ENCODE measurements at regions not wholly inside any gene's neighbourhood (a gene's known extent, or its start where the extent isn't known, plus 50 kb on each side); places are given as distances from the start of the nearest gene placed in this dataset.
"Not testable (repeated sequence)": the region's sequence is repeated elsewhere in the genome, so short reads cannot be mapped to it uniquely, and the experiment has no call there.

- DNase-seq (no peak), ATAC-seq (no peak)
- intact Hi-C loops (cut with DNase I, micrococcal nuclease) = no loop called here
Measured at GRCh38 chr12:85423947-85424346, 143.9 kb downstream of the ALX1 start.

- intact Hi-C loops (cut with DNase I, micrococcal nuclease) = no loop called here
- DNase-seq (peak in 1 of 2 donors; percentile 72), ATAC-seq (peak; percentile 76)
Measured at GRCh38 chr12:85424581-85425348, 144.7 kb downstream of the ALX1 start.

- no peak for ATAC-seq
Measured at GRCh38 chr12:85425349-85425612, 145.3 kb downstream of the ALX1 start.

DNA sequence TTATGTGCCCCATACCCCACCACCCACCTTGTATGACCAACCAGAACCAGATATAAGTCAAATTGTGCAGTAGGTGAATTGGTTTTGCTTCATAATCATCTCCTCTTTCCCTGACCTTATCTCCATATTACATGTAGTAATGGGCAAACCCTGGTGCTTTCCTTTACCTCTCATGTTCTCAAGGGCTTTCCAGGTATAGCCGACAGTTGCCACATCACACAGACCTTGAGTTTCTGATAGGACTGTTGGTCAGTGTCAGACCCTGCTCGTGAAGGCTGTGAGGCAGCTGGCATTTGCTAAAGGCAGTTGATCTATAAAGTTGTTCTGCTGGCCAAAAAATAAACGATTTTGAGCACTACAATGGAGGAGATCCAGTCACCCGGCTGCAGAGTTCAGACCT is 145.9 kb downstream of the ALX1 start:
- DNase-seq (no peak), ATAC-seq (no peak)
- intact Hi-C loops (cut with DNase I, micrococcal nuclease) = no loop called here

More at GRCh38 chr12:85425349-85425612, 145.3 kb downstream of the ALX1 start:
- intact Hi-C loops (cut with DNase I, micrococcal nuclease) = no loop called here
- DNase-seq = no peak

DNA sequence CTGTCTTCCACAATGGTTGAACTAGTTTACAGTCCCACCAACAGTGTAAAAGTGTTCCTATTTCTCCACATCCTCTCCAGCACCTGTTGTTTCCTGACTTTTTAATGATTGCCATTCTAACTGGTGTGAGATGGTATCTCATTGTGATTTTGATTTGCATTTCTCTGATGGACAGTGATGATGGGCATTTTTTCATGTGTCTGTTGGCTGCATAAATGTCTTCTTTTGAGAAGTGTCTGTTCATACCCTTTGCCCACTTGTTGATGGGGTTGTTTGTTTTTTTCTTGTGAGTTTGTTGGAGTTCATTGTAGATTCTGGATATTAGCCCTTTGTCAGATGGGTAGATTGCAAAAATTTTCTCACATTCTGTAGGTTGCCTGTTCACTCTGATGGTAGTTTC is 153.1 kb downstream of the ALX1 start:
- intact Hi-C loops (cut with DNase I, micrococcal nuclease); ATAC-seq; DNase-seq: not testable (repeated sequence)

DNA sequence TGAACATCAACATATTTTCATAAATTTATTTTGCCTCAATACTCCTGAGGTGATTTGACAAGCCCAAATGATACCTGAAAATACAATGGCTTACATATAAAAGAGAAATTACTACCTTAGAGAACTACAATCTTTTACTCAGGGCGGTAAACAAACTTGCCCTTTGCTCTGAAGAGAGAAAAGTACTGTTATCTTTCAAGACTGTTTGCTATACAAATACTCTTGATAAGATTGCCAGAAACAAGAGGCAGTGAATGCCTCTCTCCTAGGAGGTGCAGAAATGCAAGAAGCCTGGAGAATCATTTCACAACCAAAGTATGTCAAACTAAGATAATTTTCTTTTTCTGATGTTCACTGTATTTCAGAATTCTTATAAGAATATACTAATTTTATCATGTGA is 160.3 kb downstream of the ALX1 start:
- ATAC-seq (peak; percentile 91), DNase-seq (no peak)
- intact Hi-C loops (cut with DNase I, micrococcal nuclease) = no loop called here

GRCh38 chr12:85441025-85441424 is 161.0 kb downstream of the ALX1 start:
- intact Hi-C loops (cut with DNase I, micrococcal nuclease) = no loop called here
- ATAC-seq (peak; percentile 75), DNase-seq (peak in 1 of 2 donors; percentile 34)

DNA sequence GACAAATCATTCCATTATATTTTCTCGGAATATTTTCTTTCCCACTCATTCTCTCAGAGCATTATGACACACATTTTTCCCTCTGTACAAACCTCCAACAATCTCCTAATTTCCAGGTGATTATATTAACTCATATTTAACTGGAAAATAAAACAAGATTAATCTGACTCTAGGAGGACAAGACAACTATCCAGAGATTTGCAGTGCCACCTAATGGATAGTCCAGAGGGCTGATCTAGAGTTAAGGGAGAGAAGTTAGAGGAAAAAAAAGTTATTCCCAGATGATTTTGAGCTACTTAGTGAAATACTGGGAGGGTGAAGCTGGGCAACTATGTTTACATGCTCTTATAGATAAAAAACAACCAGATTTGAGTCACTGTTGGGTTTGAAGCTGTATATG is 161.7 kb downstream of the ALX1 start:
- intact Hi-C loops (cut with DNase I, micrococcal nuclease) = no loop called here
- ATAC-seq (no peak), DNase-seq (no peak)

- no peak for DNase-seq
Measured at GRCh38 chr12:85445060-85445938, 165.3 kb downstream of the ALX1 start.

DNA sequence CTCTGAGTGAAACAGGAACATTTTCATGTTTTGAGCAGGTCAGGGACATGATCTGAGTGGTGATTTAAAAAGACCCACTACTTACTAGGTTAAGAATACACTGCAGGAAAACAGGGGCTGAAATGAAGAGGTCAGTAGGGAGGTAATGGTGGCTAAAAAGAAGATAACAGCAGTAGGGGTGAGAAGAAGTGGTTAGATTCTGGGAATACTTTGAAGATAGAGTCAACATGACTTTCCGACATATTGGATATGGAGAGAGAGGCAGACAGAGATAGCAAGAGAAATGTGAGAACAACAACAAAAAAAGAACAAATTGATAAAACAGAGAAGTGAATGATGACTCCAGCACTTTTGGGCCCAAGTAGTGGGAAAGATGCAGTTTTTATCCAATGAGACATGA is 168.0 kb downstream of the ALX1 start:
- DNase-seq (no peak), ATAC-seq (no peak)
- intact Hi-C loops (cut with DNase I, micrococcal nuclease) = no loop called here

More at GRCh38 chr12:85445060-85445938, 165.3 kb downstream of the ALX1 start:
- ATAC-seq = peak; percentile 79
- intact Hi-C loops (cut with DNase I, micrococcal nuclease) = no loop called here

DNA sequence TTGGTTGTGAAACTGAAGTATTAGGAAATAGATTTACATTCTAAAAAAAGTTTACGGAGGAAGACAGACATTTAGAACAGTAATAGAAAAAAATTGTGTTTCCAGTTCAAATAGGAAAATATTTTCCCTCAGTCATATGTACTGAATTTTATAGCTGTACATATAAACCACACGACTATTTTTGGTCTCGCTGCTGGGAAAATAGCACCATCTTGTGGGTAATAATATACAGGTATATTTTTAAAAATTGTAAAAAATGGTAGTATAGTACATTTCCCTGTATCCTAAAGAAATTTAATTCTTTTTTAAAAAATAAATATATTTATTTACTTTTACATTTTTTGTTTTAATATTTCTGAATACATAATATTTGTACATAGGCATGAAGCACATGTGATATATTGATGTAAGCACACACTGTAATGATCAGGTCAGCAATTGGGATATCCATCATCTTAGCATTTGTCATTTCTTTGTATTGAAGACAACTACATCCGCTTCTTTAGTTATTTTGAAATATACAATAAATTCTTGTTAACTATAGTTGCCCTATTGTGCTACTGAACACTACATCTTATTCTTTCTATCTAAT is 168.6 kb downstream of the ALX1 start:
- intact Hi-C loops (cut with DNase I, micrococcal nuclease) = no loop called here
- DNase-seq (no peak), ATAC-seq (peak; percentile 44)

DNA sequence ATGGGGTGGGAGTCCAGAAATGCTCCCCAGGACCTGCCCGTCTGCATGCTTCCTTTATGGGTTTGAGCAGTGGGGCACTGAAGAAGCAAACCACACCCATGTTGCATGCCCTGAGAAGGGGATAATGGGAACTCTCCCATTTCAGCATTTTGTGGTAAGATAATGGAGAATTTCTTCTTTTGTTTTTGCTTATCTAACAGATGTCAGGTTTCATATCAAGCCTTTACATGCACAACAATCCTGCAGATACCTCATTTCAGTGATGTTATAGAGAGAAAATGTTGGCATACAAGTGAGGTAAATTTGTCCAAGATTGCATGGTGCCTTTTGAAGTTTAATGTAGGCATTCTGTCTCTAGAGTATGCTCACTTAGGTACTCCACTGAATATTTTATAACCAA is 177.0 kb downstream of the ALX1 start:
- DNase-seq = no peak
- ATAC-seq = no peak
- intact Hi-C loops (cut with DNase I, micrococcal nuclease) = no loop called here

DNA sequence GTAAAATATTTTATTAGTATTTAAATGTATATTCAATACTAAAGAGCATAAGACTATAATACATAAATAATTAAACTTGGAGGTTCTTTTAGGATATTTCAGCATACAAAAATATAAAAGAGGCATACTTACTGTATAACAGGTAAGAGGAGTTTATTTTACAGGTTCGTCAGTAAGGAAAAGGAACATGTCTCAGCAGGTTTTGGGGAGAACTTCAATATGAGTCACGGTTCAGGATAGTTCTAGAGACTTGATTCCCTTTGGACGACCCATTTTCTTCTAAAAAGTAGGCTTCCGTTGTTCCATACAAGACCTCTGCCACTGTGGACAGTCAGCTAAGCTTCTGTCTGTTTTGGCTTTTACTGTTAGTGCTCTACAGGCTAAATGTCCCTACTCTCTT is 181.1 kb downstream of the ALX1 start:
- intact Hi-C loops (cut with DNase I, micrococcal nuclease) = no loop called here
- DNase-seq (no peak), ATAC-seq (no peak)

- no peak for DNase-seq
- ATAC-seq = no peak
- intact Hi-C loops (cut with DNase I, micrococcal nuclease) = no loop called here
Measured at GRCh38 chr12:85462888-85463287, 182.9 kb downstream of the ALX1 start.

DNA sequence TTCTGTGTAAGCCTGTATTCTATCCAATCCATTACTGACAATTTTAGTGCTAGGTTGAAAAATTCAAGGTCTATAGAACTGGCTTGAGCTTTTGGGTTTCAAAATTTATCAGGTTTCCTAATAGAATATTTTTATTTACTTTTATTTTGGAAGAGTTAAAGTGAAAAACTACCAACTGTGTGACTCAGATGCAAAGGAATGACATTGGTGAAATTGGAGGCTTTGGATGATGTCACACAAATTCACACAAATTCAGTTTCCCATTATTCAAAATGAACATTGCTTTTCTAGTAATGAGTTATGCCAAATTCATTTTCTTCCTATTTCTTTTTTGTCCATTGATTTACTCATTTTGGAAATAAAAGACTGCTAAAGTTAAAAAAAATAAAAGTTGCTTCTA is 186.9 kb downstream of the ALX1 start:
- intact Hi-C loops (cut with DNase I, micrococcal nuclease) = loop anchor here in 1 of 2 donors (5.0 kb wide), 1 partner anchor 400 kb away; no protein-coding TSS in a partner anchor
- no peak for DNase-seq

GRCh38 chr12:85468356-85469157 is 188.5 kb downstream of the ALX1 start:
- intact Hi-C loops (cut with DNase I, micrococcal nuclease) = loop anchor here in 1 of 2 donors (5.0 kb wide), 1 partner anchor 399 kb away; no protein-coding TSS in a partner anchor
- ATAC-seq = peak; percentile 85
- DNase-seq = peak; percentile 33 to 41

More for the DNA sequence above, 186.9 kb downstream of the ALX1 start:
- no peak for ATAC-seq

- not testable (repeated sequence) for ATAC-seq, DNase-seq
- intact Hi-C loops (cut with DNase I, micrococcal nuclease) = loop anchor here in 1 of 2 donors (5.0 kb wide), 1 partner anchor 398 kb away; no protein-coding TSS in a partner anchor
Measured at GRCh38 chr12:85469158-85470086, 189.4 kb downstream of the ALX1 start.

- intact Hi-C loops (cut with DNase I, micrococcal nuclease); ATAC-seq; DNase-seq: not testable (repeated sequence)
Measured at GRCh38 chr12:85475277-85475676, 195.3 kb downstream of the ALX1 start.

All from left colon (tissue), 2 donors.